ENCODE measurements at regions not wholly inside any gene's neighbourhood (a gene's known extent, or its start where the extent isn't known, plus 50 kb on each side); places are given as distances from the start of the nearest gene placed in this dataset.

GRCh38 chr13:69363360-69363759 is 744.3 kb upstream of the ATXN8OS start:
- intact Hi-C loops (cut with DNase I): no loop called here
- no peak for TF ChIP-seq CTCF (IDR thresholded peaks at IDR 0.05)
- Histone ChIP-seq H3K27ac (no peak overlapping the region), H3K27me3 (no peaks in the 10 kb centered on the region), H3K4me1 (no peaks in the 10 kb centered on the region), H3K4me3 (no peak overlapping the region), H3K9me3 (no peaks in the 10 kb centered on the region), H3K36me3 (no peaks in the 10 kb centered on the region)
- no peak for ATAC-seq
- DNase-seq: no peak

- H3K4me1 ChIP-seq: no peaks in the 10 kb centered on the region
- DNase-seq (no peak), ATAC-seq (no peak)
- no peak overlapping the region for H3K27ac ChIP-seq
- intact Hi-C loops (cut with DNase I): no loop called here
- no peaks in the 10 kb centered on the region for H3K27me3 ChIP-seq
- no peak for TF ChIP-seq CTCF (IDR thresholded peaks at IDR 0.05)
- H3K4me3 ChIP-seq: no peak overlapping the region
- H3K9me3 ChIP-seq: no peaks in the 10 kb centered on the region
- no peaks in the 10 kb centered on the region for H3K36me3 ChIP-seq
These were observed 776.4 kb upstream of the ATXN8OS start for GRCh38 chr13:69331245-69331644.

GRCh38 chr13:69324090-69324886 is 783.3 kb upstream of the ATXN8OS start:
- H3K27me3 ChIP-seq: no peaks in the 10 kb centered on the region
- no peaks in the 10 kb centered on the region for H3K4me1 ChIP-seq
- intact Hi-C loops (cut with DNase I): no loop called here
- no peaks in the 10 kb centered on the region for H3K9me3 ChIP-seq
- H3K4me3 ChIP-seq: no peak overlapping the region
- no peak for ATAC-seq
- DNase-seq: no peak
- H3K36me3 ChIP-seq: no peaks in the 10 kb centered on the region
- H3K27ac ChIP-seq: no peak overlapping the region
- no peak for TF ChIP-seq CTCF (IDR thresholded peaks at IDR 0.05)

- Histone ChIP-seq H3K9me3 (no peaks in the 10 kb centered on the region), H3K27me3 (no peaks in the 10 kb centered on the region), H3K36me3 (no peaks in the 10 kb centered on the region), H3K4me1 (no peaks in the 10 kb centered on the region), H3K27ac (no peak overlapping the region), H3K4me3 (no peak overlapping the region)
- intact Hi-C loops (cut with DNase I): no loop called here
- ATAC-seq: no peak
- no peak for TF ChIP-seq CTCF (IDR thresholded peaks at IDR 0.05)
- DNase-seq: no peak
These were observed 788.0 kb upstream of the ATXN8OS start for GRCh38 chr13:69319656-69320055.

- TF ChIP-seq CTCF (IDR thresholded peaks at IDR 0.05): no peak
- Histone ChIP-seq H3K9me3 (no peaks in the 10 kb centered on the region), H3K27ac (no peak overlapping the region), H3K4me1 (no peaks in the 10 kb centered on the region), H3K36me3 (no peaks in the 10 kb centered on the region), H3K4me3 (no peak overlapping the region), H3K27me3 (no peaks in the 10 kb centered on the region)
- intact Hi-C loops (cut with DNase I): no loop called here
- DNase-seq (no peak), ATAC-seq (no peak)
These were observed 792.6 kb upstream of the ATXN8OS start for GRCh38 chr13:69315039-69315438.

GRCh38 chr13:69306766-69307165 is 800.9 kb upstream of the ATXN8OS start:
- DNase-seq (no peak), ATAC-seq (no peak)
- H3K9me3 ChIP-seq: no peaks in the 10 kb centered on the region
- H3K4me3 ChIP-seq: no peak overlapping the region
- intact Hi-C loops (cut with DNase I): no loop called here
- TF ChIP-seq CTCF (IDR thresholded peaks at IDR 0.05): no peak
- no peaks in the 10 kb centered on the region for H3K36me3 ChIP-seq
- no peaks in the 10 kb centered on the region for H3K4me1 ChIP-seq
- no peaks in the 10 kb centered on the region for H3K27me3 ChIP-seq
- no peak overlapping the region for H3K27ac ChIP-seq
